NCI-H774 (cell line): ENCODE measurements at regions not wholly inside any gene's neighbourhood (a gene's known extent, or its start where the extent isn't known, plus 50 kb on each side); places are given as distances from the start of the nearest gene placed in this dataset.
"Not testable (repeated sequence)": the region's sequence is repeated elsewhere in the genome, so short reads cannot be mapped to it uniquely, and the experiment has no call there.

Experiments used
- DNase-seq: peaks from one replicate; lab custom pipeline; 2025; lab: John Stamatoyannopoulos, UW

DNA sequence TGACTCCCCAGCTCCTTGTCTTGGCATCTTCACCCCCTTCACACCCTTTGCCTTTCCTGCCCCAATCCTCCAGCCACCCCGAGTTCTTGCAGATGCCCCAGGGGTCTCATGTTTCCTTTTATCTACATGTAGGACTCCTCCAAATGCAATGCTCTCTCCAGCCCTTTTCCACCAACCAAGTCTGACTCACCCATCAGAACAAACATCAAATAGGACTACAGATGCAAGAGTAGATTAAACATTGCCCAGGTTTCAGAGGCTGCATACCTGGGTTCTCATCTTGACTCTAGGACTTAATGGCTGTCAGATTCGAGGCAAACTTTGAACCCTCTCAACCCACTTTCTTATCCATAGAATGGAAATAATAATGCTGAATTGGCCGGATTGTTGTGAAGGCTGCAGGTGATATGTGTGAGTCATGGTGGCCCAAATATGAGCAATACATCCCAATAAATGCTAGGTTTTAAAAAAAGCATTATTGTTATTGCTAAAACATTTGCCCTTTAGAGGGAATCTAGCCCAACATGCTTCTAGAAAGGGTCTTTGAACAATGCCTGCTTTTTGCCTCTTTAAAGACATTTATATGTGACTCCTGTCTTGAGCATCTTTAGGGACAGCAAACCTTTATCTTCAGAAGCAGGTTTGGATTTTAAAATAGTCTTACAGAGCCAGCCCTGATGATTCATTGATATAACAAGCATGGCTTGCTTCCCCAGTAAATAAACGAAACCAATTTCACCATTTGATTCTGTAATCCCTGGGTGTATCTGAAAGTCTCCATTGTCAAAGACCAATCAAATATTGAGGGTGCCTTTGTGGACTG is 310.1 kb downstream of the FOXL1 start:
- DNase-seq = no peak

DNA sequence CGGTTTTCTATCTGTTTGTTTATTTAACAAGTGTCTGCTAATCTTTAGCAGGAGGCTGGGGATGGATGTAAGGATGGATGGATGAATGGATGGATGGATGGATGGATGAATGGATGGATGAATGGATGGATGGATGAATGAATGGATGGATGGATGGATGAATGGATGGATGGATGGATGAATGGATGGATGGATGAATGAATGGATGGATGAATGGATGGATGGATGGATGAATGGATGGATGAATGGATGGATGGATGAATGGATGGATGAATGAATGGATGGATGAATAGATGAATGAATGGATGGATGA is 310.7 kb downstream of the FOXL1 start:
- DNase-seq = not testable (repeated sequence)

DNA sequence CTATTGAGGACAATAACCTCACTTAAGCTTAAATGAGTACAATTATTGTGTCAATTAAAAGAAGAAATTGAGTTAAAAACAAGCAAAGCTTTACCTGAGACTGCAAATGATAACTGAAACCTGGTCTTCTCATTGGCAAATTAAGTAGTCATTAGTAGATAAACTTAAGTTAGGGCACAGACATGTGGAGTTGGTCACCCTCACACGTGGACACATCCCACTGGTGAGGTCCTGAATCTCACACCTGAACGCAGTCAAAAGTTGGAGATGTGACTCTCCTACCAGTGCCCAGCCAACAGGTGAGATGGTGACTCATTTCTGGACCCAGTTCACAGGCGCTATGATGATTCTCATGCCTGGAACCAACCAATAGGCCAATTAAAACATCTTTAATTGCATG is 311.6 kb downstream of the FOXL1 start:
- DNase-seq = no peak

DNA sequence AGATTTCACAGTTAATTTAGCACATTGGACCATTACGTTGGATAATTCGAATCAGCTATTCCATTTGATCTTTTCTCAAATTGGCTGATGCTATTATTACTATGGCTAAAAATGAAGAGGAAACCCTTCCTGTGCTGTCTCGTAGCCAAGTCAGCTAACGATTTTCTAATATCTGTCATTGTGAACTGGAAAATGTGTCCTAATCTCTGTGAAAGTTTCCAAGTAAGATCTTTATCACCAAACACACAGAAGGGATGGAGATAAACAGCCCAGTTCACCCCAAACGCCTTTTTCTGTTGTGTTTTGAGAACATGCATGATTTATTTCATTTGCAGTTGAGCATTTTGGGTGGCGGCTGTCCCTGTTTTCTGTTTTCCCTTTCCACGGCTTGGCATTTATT is 312.8 kb downstream of the FOXL1 start:
- DNase-seq = no peak

DNA sequence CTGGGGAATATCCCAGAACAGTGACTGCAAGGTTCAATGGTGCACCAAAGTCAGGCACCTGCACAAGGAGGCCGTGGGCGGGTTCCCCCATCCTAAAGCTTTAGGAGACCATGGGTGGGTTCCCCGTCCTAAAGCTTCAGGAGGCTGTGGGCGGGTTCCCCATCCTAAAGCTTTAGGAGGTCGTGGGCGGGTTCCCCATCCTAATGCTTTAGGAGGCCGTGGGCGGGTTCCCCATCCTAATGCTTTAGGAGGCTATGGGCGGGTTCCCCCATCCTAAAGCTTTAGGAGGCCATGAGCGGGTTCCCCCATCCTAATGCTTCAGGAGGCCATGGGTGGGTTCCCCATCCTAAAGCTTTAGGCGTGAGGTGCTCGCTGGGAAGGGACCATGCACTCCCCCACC is 313.3 kb downstream of the FOXL1 start:
- DNase-seq = no peak

DNA sequence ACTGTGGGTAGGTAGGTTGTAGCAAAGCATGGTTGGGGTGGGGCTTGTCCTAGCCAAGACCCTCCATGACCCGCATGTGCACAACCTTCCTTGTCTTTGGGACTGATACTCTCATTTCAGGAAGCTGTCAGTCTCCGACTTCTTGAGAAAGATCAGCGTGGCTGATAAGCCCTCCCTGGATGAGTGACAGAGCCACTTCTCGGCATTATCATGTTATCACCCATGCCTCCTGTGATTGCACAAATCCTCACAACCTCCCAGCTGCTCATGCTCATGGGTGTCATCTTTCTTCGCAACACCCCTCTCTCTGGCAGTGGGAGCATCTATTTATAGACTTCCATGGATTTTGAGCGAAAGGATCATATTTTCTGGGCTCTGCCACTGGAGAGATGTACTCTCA is 314.2 kb downstream of the FOXL1 start:
- no peak for DNase-seq

DNA sequence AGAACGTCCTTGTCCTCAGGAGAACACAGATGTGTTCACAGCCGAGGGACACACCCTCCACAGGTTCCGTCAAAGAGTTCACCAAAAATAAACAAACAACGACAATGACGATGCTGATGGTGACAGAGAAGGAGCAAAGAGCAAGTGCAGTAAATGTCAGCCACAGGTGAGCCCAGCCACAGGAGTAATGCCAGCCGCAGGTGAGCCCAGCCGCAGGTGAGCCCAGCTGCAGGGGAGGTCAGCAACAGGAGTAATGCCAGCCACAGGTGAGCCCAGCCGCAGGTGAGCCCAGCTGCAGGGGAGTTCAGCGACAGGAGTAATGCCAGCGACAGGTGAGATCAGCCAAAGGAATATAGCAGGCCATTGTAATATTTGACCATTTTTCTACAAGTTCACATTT is 315.2 kb downstream of the FOXL1 start:
- no peak for DNase-seq

DNA sequence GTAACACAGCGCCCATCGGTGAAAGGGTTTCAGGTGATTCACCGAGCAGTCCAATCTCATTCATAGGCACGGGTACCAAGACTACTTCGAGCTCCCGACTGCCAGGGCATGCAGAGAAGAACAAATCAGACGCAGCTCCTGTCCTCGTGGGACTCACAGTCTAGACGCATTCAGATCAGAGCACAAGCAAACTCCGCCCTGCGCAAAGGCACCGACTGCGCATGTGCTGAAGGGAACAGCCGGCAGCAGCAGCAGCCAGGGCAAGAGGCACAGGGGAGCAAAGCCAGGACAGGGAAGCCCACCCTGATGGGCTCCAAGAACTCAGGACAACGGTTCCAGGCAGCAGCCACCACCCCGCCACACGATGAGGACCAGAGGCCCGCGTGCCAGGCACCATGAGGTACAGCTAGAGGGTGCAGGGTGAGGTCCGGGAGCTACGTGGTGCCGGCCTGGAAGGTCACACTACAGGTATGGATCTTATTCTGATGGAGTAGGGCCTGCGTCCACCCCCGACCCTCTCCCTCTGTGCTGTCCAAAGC is 315.7 kb downstream of the FOXL1 start:
- DNase-seq = no peak

DNA sequence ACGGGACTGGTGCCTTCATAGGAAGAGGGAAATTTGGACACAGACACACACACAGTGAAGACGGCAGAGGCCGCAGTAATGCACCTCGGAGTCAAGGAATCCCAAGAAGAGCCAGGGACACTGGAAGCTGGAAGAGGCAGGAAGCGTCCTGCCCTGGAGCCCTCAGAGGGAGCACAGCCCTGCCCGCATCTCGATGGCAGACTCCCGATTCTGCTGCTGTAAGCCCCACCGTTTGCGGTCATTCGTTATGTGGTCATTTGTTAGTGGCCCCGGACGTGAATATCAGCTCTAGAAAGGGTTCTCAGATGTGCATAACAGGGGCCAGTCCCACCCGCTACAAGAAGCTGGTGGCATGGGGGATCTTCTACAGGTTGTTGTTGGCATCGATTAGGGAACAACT is 316.6 kb downstream of the FOXL1 start:
- DNase-seq = no peak

DNA sequence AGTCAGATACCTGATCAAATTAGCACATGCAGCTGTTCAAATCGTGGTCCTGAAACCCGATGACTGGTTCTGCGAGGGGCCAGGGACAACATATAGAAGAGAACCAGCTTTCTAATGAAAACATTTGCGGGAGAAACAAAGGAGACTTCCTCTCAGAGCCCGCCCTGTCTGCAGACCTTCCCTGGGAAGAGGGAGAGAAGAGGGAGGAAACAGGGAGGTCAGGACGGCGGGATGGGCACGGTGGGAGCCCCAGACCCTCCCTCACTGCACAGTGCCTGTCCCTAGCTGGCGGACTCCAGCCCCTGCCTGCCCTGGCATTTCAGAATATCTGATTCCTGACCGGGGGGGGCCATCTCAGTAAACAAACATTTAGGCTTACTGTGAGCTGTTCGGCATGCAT is 317.3 kb downstream of the FOXL1 start:
- DNase-seq = no peak

DNA sequence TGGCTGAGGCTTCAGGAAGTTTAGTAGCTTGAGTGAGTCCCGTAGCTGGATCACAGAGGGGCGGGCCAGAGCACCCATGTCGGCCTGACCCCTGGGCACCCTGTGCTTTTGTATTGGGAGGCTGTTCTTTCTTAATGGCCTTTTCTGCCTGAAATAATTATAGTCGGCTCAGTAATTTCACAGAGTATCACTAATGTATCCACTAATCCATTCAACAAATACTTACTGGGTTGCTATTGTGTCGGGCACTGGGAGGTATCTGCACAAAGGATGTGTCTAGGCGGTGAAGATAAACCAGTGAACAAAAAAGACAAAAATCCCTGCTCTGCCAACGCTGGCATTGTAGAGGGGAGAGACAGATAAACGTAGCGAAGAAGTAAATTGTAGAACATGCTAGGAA is 318.6 kb downstream of the FOXL1 start:
- no peak for DNase-seq

DNA sequence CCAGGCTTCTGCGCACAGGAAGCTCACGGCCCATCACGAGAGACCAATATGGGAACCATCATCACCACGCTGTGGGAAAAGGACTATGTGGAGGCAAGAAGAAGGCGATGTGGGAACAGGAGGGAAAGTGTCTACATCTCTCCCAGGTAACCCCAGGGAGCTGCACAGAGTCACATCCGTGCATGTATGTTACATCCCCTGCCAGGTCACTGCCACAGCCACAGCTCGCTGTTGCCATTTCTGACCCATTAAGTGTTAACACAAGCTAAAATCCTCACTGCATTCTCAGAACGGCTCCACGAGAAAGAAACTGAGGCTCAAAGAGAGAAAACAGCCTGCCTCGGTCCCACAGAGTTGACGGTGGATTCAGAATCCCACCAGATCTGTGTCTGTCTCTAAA is 319.1 kb downstream of the FOXL1 start:
- no peak for DNase-seq

DNA sequence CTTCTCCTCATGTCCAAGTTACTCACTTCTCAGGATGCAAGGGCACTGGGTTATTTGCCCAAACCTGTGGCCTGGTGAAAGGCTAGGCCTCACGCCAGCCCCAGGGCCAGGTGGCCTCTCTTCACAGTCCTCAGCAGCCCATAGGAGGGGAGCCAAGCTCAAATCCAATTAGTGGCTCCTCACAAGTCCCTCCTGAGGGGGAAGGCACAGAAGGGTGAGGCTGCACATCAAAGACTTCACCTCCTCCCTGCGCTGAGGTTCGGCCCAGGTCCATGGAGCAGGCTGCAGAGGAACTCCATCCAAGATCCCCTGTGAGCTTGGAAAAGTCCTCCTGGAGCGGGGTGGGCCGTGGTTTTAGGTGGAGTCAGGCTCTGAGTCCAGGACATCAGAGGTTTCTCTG is 320.0 kb downstream of the FOXL1 start:
- DNase-seq = no peak

DNA sequence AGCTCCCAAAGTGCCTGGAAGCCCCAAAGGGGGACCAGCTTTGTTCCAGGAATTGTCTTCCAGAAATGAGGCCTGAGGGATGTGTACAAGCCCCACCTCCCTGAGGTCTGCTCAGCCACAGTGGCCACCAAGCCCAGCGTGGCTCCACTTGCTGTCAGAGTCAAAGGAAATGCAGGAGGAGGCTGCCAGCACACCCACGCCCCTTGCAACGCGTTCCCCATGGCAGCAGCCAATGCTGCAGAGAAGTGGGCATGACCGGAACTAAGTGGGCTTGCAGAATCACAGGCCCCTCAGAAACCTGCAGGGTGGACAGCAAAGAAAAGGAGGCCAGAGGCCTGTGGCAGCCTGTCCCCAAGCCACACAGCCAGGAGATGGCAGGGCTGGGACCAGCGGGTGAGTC is 320.8 kb downstream of the FOXL1 start:
- no peak for DNase-seq

DNA sequence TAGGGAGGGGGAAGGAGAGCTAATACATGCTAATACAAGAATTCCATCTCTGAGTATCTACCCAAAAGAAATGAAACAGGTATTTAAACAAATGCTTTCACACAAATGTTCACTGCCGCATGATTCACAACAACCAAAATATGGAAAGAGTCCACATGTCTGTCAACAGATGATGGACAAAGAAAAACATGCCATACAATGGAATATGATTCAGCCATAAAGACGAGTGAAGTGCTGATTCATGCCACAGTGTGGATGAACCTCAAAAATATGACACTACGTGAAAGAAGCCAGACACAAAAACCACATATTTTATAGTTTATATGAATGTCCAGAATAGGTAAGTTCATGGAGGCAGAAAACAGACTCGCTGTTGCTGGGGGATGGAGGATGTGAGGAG is 321.4 kb downstream of the FOXL1 start:
- DNase-seq = no peak

DNA sequence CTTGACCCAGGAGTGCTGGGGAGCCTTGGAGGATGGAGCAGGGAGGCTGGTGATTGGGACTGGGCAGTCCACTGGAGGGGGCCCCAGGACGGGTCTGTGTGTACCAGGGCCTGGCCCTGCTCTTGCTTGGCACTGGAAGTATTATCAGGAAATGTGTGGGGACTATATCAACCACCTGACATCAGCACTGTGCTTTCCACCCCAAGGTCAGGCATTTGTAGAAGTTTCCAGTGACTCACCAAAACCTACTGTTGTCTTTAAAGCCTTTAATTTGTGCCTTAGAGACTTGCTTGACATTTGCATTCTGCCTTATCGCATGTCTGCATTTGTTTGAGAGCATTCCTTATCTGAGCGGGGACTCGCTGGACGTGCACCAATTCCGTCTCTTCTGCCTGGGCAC is 323.1 kb downstream of the FOXL1 start:
- DNase-seq = no peak

DNA sequence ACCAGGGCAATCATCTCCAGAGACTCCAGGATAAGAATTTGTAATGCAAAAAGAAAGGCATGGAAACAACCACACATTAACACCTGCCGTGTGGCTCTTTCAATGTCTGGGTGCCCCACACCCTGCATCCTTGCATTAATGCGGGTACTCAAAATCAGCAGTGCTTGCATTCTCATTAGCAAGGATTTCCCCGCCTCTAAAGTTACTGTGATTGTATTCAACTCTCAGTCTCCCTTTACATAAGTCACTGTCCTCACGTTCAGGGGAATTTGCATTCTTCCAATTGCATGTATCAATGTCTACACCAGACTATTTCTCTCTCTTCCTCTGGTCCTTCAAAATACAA is 324.3 kb downstream of the FOXL1 start:
- no peak for DNase-seq

DNA sequence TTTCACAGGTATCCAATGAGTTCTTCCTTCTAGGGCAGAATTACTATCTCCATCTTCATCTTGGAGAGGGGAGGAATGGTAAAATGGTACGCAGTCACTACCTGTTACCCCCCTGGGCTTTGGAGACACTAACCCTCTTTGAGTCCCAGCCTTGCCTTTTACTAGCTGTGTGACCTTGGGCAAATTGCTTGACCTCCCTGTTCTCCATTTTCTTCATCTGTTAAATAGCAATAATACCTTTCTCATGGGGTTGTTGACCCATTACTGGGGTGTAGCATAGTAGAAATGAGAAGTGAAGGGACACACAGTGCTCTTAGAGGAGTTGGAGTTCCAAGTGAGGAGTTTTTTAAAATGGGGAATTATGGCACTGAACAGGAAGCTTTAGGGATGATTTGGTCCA is 324.7 kb downstream of the FOXL1 start:
- no peak for DNase-seq

DNA sequence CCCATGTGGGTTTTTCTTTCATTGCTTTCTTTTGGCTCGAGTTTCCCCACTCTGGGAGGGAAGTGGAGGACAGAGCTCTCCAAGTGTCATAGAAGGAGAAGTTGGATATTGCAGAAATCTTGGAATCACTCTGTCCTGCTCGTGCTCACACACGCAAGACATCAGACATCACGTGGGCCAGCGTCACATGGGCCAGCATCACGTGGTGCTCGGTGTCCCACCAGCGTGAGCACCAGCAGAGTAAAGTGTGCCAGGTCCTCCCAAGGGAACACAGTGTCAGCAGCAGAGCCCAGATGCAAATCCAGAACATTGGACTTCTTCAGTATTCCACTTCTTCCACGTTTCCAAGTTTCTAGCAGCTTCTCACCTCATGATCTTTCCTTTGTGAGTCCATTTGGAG is 327.0 kb downstream of the FOXL1 start:
- DNase-seq = no peak

DNA sequence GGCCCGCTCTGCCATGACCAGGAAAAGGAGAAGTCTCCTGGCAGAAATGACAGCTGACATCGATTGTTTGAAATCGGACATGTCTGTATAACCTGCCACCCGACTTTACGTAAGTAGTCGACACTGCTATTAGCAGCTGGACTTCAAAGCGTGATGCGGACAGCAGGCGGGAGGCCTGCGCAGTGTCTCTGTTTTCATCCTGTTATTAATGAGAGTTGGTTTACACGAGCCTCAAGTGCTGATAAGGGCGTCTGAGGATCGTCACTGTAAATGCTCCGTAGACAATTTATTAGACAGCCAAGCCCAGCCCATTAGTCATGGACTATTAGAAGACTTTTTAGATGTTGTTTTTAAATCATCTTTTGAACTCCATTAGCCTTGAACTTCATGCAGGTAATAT is 328.3 kb downstream of the FOXL1 start:
- no peak for DNase-seq

DNA sequence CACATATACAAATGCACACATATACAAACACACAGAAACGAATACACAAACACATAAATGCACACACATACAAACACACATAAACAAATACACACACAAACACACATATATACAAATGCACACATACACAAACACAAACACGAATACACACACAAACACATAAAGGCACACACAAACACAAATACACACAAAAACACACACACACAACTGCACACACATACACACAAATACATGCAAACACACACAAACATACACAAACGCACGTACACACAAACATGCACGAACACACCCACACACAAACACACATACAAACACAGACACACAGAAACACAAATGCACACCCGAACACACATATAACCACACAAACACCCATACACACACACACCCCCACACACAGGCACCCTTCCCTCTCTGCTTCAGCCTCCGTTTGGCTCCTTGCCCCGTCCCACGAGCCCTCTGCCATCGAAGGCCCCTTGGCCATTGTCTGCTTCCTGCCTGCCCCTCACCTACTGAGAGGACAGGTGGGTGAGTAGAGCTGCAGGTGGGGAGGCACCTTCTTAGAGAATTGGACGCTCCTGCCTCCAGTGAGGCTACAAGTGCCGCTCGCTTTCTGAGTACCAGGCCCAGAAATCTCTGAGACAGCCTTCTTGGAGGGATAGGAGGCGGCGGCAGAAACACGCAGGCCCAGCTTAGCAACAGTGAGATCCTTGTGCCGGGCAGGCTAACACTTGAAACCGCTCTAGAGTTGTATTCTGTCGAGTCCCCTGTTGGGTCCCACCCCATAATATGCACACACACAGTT is 331.2 kb downstream of the FOXL1 start:
- DNase-seq = no peak

DNA sequence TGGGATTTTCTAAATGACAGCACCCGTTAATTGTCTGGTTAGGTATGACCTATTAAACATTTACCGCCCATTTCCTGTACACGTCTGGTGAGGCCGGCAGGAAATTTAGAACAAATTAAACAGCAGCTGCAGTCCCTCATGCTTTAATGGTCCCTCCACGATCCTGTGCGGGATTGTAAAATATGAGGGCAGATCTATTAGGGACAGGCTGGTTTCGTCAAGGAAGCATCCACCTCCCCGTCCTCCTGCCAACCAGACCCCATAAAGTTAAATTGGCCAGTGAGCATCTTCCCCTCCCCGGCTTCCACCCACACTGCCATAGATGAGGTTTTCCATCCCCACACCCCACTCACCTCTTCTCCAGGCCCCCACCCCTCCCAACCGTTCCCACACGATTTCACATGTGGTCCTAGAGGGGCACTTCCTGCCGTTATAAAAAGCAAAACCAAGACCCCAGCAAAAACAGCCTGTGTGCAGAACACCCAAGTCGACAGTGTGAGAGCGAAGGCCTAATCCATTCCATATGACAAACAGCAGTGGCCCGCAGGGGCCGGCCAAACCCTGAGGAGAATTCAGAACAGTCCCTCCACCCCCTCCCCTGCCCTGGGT is 331.9 kb downstream of the FOXL1 start:
- DNase-seq = no peak

DNA sequence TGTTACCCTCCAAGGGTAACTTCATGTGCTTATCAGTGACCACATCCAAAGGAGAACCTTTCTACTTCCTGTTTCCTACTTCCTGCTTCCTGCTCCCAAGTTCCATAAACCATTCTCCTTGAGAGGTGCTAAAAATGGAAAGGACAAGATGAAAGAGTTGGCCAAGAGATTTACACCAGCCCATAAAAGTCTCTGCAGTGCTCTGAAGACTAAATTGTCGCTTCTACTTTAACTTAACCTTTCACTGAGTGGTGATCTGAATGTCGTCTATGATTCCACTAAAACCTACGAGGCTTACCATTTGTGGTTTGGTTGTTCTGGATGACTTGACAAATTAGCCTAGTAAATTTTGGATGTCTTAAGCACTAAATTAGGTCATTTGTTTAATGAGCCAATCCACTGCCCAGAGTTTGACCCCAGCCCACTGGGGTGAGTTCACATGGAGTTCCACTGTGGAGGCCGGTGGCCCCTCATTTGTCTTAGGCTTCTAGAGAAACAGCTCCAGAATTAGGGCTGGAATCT is 333.1 kb downstream of the FOXL1 start:
- no peak for DNase-seq
